ENCODE measurements at regions not wholly inside any gene's neighbourhood (a gene's known extent, or its start where the extent isn't known, plus 50 kb on each side); places are given as distances from the start of the nearest gene placed in this dataset.

DNA sequence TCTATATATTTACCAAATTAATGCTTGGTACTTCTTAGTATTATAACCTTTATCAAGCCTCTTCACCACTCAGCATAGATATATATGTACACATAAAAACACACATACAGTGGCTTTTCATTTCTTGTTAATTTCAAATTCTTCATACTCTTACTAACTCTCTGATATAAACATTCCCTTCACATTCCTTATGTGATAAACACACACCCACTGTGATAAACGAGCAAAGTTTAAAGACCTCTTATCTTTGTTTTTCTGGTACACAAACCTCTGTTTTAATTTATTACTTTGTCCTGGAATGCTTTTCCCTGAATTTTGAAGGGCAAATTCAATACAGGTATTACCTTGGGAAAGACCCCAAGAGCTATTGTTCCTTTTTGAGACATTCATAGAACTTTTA is 379.1 kb upstream of the TMPRSS15 start:
- no peak for TF ChIP-seq POLR2A (IDR thresholded peaks at IDR 0.05; ENCODE audit: low read length)
- no peak for TF ChIP-seq GATA1 (IDR thresholded peaks at IDR 0.05; ENCODE audit: low read depth, low read length)
